Activated T-helper 17 cell treated with anti-CD3 and anti-CD28 coated beads, Interleukin-2, amount 50 U/mL, for 72 hours (primary cell): ENCODE measurements at regions not wholly inside any gene's neighbourhood (a gene's known extent, or its start where the extent isn't known, plus 50 kb on each side); places are given as distances from the start of the nearest gene placed in this dataset.
"Not testable (repeated sequence)": the region's sequence is repeated elsewhere in the genome, so short reads cannot be mapped to it uniquely, and the experiment has no call there.

Source experiments
- ATAC-seq: fragments of 150-1000 bp; cut with Tn5 transposase; replicated peaks from 2 replicates; pipeline ENCODE4 v1.10.0; 2021; ENCODE audit warnings: mild to moderate bottlenecking, moderate library complexity
- H3K27ac Mint-ChIP-seq: one replicate; pipeline ENCODE4 v1.8.0; 2022; ENCODE audit warnings: mixed read lengths
- H3K27me3 Mint-ChIP-seq: one replicate; pipeline ENCODE4 v1.8.0; 2022; ENCODE audit warnings: mixed read lengths
- H3K36me3 Mint-ChIP-seq: one replicate; pipeline ENCODE4 v1.8.0; 2022; ENCODE audit warnings: low read depth, mild to moderate bottlenecking, mixed read lengths
- H3K4me1 Mint-ChIP-seq: one replicate; pipeline ENCODE4 v1.8.0; 2022; ENCODE audit warnings: mixed read lengths
- H3K4me3 Mint-ChIP-seq: one replicate; pipeline ENCODE4 v1.8.0; 2022; ENCODE audit warnings: mild to moderate bottlenecking, mixed read lengths
- H3K9me3 Mint-ChIP-seq: one replicate; pipeline ENCODE4 v1.8.0; 2022; ENCODE audit warnings: mixed read lengths

DNA sequence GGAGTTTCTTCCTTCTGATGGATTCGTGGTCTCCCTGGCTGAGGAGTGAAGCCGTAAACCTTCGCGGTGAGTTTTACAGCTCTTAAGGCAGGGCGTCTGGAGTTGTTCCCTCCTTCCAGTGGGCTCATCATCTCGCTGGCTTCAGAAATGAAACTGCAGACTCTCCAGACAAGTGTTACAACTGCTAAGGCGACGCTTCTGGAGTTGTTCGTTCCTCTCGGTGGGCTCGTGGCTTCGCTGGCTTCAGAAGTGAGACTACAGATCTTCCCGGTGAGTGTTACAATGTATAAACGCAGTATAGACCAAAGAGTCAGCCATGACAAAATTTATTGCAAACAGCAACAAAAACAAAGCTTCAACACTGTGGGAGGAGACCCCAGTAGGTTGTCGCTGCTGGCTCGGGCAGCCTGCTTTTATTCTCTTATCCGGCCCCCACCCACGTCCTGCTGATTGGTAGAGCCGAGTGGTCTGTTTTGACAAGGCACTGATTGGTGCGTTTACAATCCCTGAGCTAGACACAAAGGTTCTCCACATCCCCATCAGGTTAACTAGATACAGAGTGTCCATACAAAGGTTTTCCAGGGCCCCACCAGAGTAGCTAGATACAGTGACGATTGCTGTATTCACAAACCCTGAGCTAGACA, 113.2 kb downstream of the GPX5 start:
- Mint-ChIP-seq H3K27ac (no peak overlapping the region), H3K36me3 (no peaks in the 10 kb centered on the region), H3K9me3 (peaks cover 9% of the 10 kb centered on the region), H3K27me3 (peaks cover 62% of the 10 kb centered on the region), H3K4me3 (no peak overlapping the region), H3K4me1 (peaks cover 4% of the 10 kb centered on the region)
- ATAC-seq = no peak

- peaks cover 55% of the 10 kb centered on the region for H3K27me3 Mint-ChIP-seq
- H3K27ac Mint-ChIP-seq, ATAC-seq, H3K36me3 Mint-ChIP-seq, H3K9me3 Mint-ChIP-seq, H3K4me3 Mint-ChIP-seq, H3K4me1 Mint-ChIP-seq: not testable (repeated sequence)
Observed at GRCh38 chr6:28639445-28640290, 114.0 kb downstream of the GPX5 start.

DNA sequence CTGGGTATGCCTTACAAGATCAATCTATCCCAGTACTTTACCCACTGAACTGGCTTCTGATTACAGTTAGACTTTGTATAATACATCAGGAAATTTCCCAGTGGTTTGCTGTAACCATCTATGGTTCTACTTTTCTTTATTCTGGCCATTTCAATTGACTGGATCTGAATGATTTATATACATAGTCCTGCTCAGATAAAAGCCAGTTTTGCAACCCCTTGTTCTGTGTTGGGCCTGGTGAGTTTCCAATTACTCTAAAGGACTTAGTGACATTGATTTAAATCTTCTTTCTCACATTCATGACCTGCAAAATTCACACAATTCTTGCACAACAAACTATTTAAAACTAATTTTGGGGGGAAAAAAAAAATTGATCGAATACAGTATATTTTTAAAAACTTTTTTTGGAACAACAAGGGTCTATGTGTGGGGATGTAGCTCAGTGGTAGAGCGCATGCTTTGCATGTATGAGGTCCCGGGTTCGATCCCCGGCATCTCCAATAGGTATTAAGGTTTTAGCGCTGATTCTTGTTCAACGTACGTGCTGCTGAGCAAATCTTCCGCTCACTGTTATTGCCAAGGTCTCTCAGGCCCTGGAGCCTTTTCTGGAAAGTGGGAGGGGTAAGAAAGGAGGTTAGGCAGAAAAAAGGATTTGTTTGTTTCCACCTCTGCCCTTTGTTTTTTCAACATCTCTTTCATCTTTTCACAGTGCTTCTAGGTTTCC, 117.5 kb downstream of the GPX5 start:
- H3K9me3 Mint-ChIP-seq = no peaks in the 10 kb centered on the region
- no peak overlapping the region for H3K4me3 Mint-ChIP-seq
- H3K27ac Mint-ChIP-seq = no peak overlapping the region
- peaks cover 2% of the 10 kb centered on the region for H3K4me1 Mint-ChIP-seq
- H3K27me3 Mint-ChIP-seq = peaks cover 34% of the 10 kb centered on the region
- peaks cover 2% of the 10 kb centered on the region for H3K36me3 Mint-ChIP-seq
- ATAC-seq = peak; percentile 40

- ATAC-seq = no peak
- Mint-ChIP-seq H3K4me3 (no peak overlapping the region), H3K27me3 (peaks cover 46% of the 10 kb centered on the region), H3K36me3 (peaks cover 5% of the 10 kb centered on the region), H3K4me1 (peaks cover 6% of the 10 kb centered on the region), H3K27ac (no peak overlapping the region), H3K9me3 (no peaks in the 10 kb centered on the region)
Observed at GRCh38 chr6:28646650-28647049, 121.0 kb downstream of the GPX5 start.

DNA sequence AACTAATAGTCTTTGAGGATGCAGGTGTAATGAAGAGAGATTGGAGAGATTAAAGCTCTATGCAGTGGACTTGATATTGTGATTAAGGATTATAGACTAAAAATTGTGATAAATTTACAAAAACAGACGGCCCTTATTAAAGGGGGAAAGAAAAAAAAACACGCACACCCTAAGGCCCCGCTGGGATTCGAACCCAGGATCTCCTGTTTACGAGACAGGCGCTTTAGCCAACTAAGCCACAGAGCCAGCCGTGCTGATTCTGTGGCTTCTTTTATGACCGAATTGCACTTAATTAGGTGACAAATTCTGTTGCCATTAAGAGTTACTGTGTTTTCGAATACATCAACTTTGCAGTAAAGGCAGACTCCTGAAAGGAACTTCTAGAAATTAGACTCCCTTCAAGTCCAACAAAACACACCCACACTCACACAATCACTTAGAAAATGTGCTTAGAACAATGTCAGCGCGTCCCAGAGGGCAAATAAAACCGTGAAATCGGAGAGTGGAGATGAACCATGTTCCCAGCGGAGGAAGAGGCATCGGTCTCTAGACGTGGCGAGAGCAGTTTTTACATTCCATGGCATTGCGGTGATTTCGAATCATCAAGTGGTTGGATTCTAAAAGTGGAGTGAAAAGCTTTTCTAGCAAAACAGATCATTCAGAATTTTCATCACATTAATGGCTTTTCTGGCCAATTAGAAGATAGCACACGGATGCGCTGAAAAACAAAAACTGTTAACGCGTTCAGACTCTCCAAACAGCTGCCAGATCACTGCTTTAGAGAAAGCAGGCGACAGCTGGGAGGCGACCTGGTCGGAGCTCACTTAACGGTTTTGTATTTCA, 122.6 kb downstream of the GPX5 start:
- Mint-ChIP-seq H3K4me1 (peaks cover 6% of the 10 kb centered on the region), H3K36me3 (peaks cover 5% of the 10 kb centered on the region), H3K27ac (peak overlapping the region; percentile 78), H3K27me3 (peaks cover 43% of the 10 kb centered on the region), H3K9me3 (no peaks in the 10 kb centered on the region), H3K4me3 (peak overlapping the region; percentile 75)
- peak; percentile 44 for ATAC-seq

- peaks cover 42% of the 10 kb centered on the region for H3K27me3 Mint-ChIP-seq
- H3K9me3 Mint-ChIP-seq = no peaks in the 10 kb centered on the region
- H3K4me3 Mint-ChIP-seq = peak overlapping the region; percentile 75
- ATAC-seq = no peak
- H3K36me3 Mint-ChIP-seq = peaks cover 5% of the 10 kb centered on the region
- H3K27ac Mint-ChIP-seq = no peak overlapping the region
- H3K4me1 Mint-ChIP-seq = peaks cover 6% of the 10 kb centered on the region
Observed at GRCh38 chr6:28648878-28649375, 123.2 kb downstream of the GPX5 start.

DNA sequence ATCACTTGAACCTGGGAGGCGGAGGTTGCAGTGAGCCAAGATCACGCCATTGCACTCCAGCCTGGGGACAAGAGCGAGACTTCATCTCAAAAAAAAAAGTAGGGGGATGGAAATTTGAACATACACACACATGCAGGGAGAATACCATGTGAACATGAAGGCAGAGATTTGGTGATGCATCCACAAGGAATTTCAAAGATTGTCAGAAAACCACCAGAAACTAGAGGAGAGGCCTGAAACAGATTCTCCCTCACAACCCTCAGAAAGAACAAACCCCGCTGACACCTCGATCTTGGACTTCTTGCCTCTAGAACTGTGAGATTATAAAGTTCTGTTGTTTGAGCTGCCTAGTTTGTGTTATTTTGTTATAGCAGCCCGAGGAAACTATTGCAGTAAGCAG, 125.5 kb downstream of the GPX5 start:
- Mint-ChIP-seq H3K9me3 (no peaks in the 10 kb centered on the region), H3K4me1 (peaks cover 6% of the 10 kb centered on the region), H3K27me3 (peaks cover 49% of the 10 kb centered on the region), H3K27ac (no peak overlapping the region), H3K36me3 (peaks cover 5% of the 10 kb centered on the region), H3K4me3 (no peak overlapping the region)
- no peak for ATAC-seq

GRCh38 chr6:28653876-28654275, 128.2 kb downstream of the GPX5 start:
- no peak overlapping the region for H3K27ac Mint-ChIP-seq
- ATAC-seq = no peak
- peaks cover 4% of the 10 kb centered on the region for H3K4me1 Mint-ChIP-seq
- no peak overlapping the region for H3K4me3 Mint-ChIP-seq
- no peaks in the 10 kb centered on the region for H3K9me3 Mint-ChIP-seq
- peaks cover 57% of the 10 kb centered on the region for H3K27me3 Mint-ChIP-seq
- peaks cover 21% of the 10 kb centered on the region for H3K36me3 Mint-ChIP-seq

- peaks cover 21% of the 10 kb centered on the region for H3K36me3 Mint-ChIP-seq
- no peaks in the 10 kb centered on the region for H3K9me3 Mint-ChIP-seq
- ATAC-seq = no peak
- H3K27ac Mint-ChIP-seq = no peak overlapping the region
- peaks cover 65% of the 10 kb centered on the region for H3K27me3 Mint-ChIP-seq
- H3K4me1 Mint-ChIP-seq = peaks cover 6% of the 10 kb centered on the region
- H3K4me3 Mint-ChIP-seq = no peak overlapping the region
Observed at GRCh38 chr6:28655164-28655563, 129.5 kb downstream of the GPX5 start.

DNA sequence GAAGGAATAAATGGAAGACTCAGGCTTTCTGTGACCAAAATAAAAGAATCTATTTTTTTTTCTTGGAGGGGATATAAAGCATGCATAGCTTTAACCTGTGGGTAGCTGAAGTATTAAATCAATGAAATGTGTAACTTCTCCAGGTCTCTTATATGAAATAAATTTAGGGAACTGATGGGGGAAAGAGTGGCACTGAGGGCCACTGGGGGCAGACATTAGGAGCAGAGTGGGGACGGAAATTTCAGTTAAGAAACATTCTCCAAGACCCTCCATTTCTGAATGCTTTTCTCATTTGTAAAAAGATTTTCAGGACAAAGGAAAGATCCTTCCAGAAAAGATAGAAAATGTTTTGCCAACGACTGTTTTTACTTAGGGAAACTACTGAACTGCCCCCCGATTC, 131.0 kb downstream of the GPX5 start:
- Mint-ChIP-seq H3K9me3 (no peaks in the 10 kb centered on the region), H3K27ac (no peak overlapping the region), H3K27me3 (peaks cover 58% of the 10 kb centered on the region), H3K4me3 (peak overlapping the region; percentile 52), H3K36me3 (peaks cover 21% of the 10 kb centered on the region), H3K4me1 (peaks cover 6% of the 10 kb centered on the region)
- no peak for ATAC-seq

- peaks cover 6% of the 10 kb centered on the region for H3K4me1 Mint-ChIP-seq
Observed at GRCh38 chr6:28657381-28657768, 131.7 kb downstream of the GPX5 start.

GRCh38 chr6:28657769-28658465, 132.2 kb downstream of the GPX5 start:
- Mint-ChIP-seq H3K27ac (peak overlapping the region; percentile 94), H3K4me3 (peak overlapping the region; percentile 52), H3K27me3 (peaks cover 57% of the 10 kb centered on the region), H3K4me1 (peaks cover 6% of the 10 kb centered on the region), H3K36me3 (peaks cover 21% of the 10 kb centered on the region), H3K9me3 (no peaks in the 10 kb centered on the region)
- peak; percentile 95 for ATAC-seq

More at GRCh38 chr6:28657381-28657768, 131.7 kb downstream of the GPX5 start:
- ATAC-seq = no peak
- no peak overlapping the region for H3K27ac Mint-ChIP-seq
- H3K9me3 Mint-ChIP-seq = no peaks in the 10 kb centered on the region
- H3K36me3 Mint-ChIP-seq = peaks cover 21% of the 10 kb centered on the region
- peaks cover 54% of the 10 kb centered on the region for H3K27me3 Mint-ChIP-seq
- peak overlapping the region; percentile 52 for H3K4me3 Mint-ChIP-seq

DNA sequence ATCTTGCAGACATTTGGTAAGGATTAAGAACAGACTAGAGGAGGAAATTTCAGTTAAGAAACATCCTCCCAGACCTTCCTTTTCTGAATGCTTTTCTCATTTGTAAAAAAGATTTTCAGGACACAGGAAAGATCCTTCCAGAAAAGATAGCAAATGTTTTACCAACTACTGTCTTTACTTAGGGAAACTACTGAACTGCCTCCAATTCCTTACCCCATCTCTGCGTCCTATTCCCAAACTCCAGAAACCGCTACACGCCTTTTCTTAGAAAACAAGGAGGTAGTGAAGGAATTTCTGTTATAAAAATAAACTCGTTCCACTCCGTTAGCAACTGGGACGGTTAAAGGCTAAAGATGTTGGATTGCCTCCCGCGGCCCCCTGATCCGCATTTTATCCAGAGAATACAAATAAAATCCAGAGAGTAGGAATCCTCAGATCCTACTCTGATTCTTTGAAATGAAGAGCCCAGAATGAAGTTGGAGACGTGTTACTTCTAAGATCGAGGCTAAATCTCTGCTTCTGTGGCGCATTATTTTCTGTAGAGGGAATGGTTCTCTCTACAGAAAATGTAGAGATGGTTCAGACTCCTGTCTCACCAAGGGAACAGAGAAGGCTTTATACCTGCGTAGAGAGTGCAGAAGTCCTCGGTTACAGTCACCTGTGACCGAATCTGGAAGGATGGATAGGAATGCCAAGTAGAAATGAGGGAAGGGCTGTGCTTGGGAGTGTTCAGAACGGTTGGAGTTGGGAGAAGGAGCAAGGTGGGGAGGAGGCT, 133.0 kb downstream of the GPX5 start:
- Mint-ChIP-seq H3K9me3 (no peaks in the 10 kb centered on the region), H3K27ac (peak overlapping the region; percentile 94), H3K27me3 (peaks cover 60% of the 10 kb centered on the region), H3K36me3 (peaks cover 21% of the 10 kb centered on the region), H3K4me3 (peak overlapping the region; percentile 52), H3K4me1 (peaks cover 6% of the 10 kb centered on the region)
- no peak for ATAC-seq
